ENCODE measurements at regions not wholly inside any gene's neighbourhood (a gene's known extent, or its start where the extent isn't known, plus 50 kb on each side); places are given as distances from the start of the nearest gene placed in this dataset.

GRCh38 chrX:131739823-131740222 is 195.9 kb downstream of the OR13H1 start:
- no peak for TF ChIP-seq CTCF (IDR thresholded peaks at IDR 0.05; ENCODE audit: low read length)
- TF ChIP-seq EZH2 (optimal IDR thresholded peaks at IDR 0.05; ENCODE audit: low read depth, low read length), result no peak
- TF ChIP-seq EZH2phosphoT487 (IDR thresholded peaks at IDR 0.05; ENCODE audit: low read length), result no peak
